ENCODE measurements at regions not wholly inside any gene's neighbourhood (a gene's known extent, or its start where the extent isn't known, plus 50 kb on each side); places are given as distances from the start of the nearest gene placed in this dataset.

GRCh38 chr3:13972679-13973379, 93.0 kb upstream of the WNT7A start:
- Histone ChIP-seq H3K4me3 (ENCODE audit: low read depth in 2 of 2, low read length in 2 of 2) (no peak overlapping the region), H3K36me3 (ENCODE audit: control insufficient read depth, insufficient read depth, low read length) (no peaks in the 10 kb centered on the region), H3K9me3 (ENCODE audit: control insufficient read depth, insufficient read depth, low read depth, low read length) (no peaks in the 10 kb centered on the region), H3K27ac (ENCODE audit: low read length) (no peak overlapping the region), H3K27me3 (ENCODE audit: control insufficient read depth, insufficient read depth, low read length) (peaks cover 4% of the 10 kb centered on the region), H3K4me1 (ENCODE audit: control insufficient read depth, insufficient read depth, low read length) (no peaks in the 10 kb centered on the region)
- ChIA-PET CTCF (no interaction called here), POLR2A (no interaction called here)
- no peak for ATAC-seq
- BruUV-seq (replicated peaks), result no TSS peak
- intact Hi-C loops (cut with micrococcal nuclease; ENCODE audit: unreplicated experiment), result no loop called here
- TF ChIP-seq REST (IDR thresholded peaks at IDR 0.05; ENCODE audit: insufficient read depth in 1 of 2, low read depth in 2 of 2, low read length in 1 of 2) (no peak), TCF7L2 (IDR thresholded peaks at IDR 0.05; ENCODE audit: low read depth, low read length) (no peak), POLR2AphosphoS5 (IDR thresholded peaks at IDR 0.05; ENCODE audit: low read depth, low read length) (no peak), CTCF (IDR thresholded peaks at IDR 0.05) (no peak), SIN3A (IDR thresholded peaks at IDR 0.05; ENCODE audit: borderline replicate concordance, insufficient read depth, low read depth, low read length) (no peak)
- no peak for DNase-seq (ENCODE audit: low read depth, low spot score)
- in situ Hi-C loops (cut with HindIII; ENCODE audit: low pct_unique_long_range_greater_than_20kb, low sequenced_read_pairs), result no loop called here

GRCh38 chr3:13966302-13966701, 86.4 kb upstream of the WNT7A start:
- CTCF ChIA-PET, result no interaction called here
- ATAC-seq, result no peak
- TF ChIP-seq SIN3A (IDR thresholded peaks at IDR 0.05; ENCODE audit: borderline replicate concordance, insufficient read depth, low read depth, low read length), result no peak
- no peak for TF ChIP-seq TCF7L2 (IDR thresholded peaks at IDR 0.05; ENCODE audit: low read depth, low read length)
- TF ChIP-seq REST (IDR thresholded peaks at IDR 0.05; ENCODE audit: insufficient read depth in 1 of 2, low read depth in 2 of 2, low read length in 1 of 2), result no peak
- TF ChIP-seq CTCF (IDR thresholded peaks at IDR 0.05), result no peak
- no peak for TF ChIP-seq POLR2AphosphoS5 (IDR thresholded peaks at IDR 0.05; ENCODE audit: low read depth, low read length)
- H3K9me3 ChIP-seq (ENCODE audit: control insufficient read depth, insufficient read depth, low read depth, low read length), result no peaks in the 10 kb centered on the region
- H3K4me3 ChIP-seq (ENCODE audit: low read depth in 2 of 2, low read length in 2 of 2), result no peak overlapping the region
- POLR2A ChIA-PET, result no interaction called here
- in situ Hi-C loops (cut with HindIII; ENCODE audit: low pct_unique_long_range_greater_than_20kb, low sequenced_read_pairs) (no loop called here), intact Hi-C loops (cut with micrococcal nuclease; ENCODE audit: unreplicated experiment) (no loop called here)
- H3K36me3 ChIP-seq (ENCODE audit: control insufficient read depth, insufficient read depth, low read length), result no peaks in the 10 kb centered on the region
- BruUV-seq (replicated peaks), result no TSS peak
- no peaks in the 10 kb centered on the region for H3K4me1 ChIP-seq (ENCODE audit: control insufficient read depth, insufficient read depth, low read length)
- no peaks in the 10 kb centered on the region; the same call in 1 of the 2 replicates for H3K27me3 ChIP-seq (ENCODE audit: control insufficient read depth, insufficient read depth, low read length)
- H3K27ac ChIP-seq (ENCODE audit: low read length), result no peak overlapping the region
- DNase-seq (ENCODE audit: low read depth, low spot score), result no peak

Data from Panc1 (cell line).